ENCODE measurements at regions not wholly inside any gene's neighbourhood (a gene's known extent, or its start where the extent isn't known, plus 50 kb on each side); places are given as distances from the start of the nearest gene placed in this dataset.

GRCh38 chr5:115372146-115372545, 75.7 kb upstream of the CCDC112 start:
- DNase-seq = no peak

- no peak for DNase-seq
Observed at GRCh38 chr5:115369430-115370144, 73.1 kb upstream of the CCDC112 start.

DNA sequence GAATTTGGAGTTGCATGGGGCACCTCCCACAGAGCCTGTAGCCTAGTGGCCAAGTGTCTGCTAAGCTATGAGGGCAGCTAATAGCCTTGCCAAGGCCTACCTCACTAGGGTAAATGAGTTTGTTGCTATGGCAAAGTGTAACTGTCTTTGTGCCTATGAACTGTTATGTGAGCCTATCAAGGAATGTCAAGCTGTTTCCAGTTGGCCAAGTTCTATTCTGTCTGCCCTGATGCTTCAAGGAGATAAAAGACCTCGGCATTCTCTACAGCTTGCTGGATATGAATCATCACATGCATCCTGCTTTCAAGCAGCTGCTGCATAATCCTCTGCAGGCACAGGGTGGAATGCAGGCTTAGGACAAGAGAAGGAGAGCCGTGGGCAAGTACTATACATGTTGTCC, 69.8 kb upstream of the CCDC112 start:
- no peak for DNase-seq

GRCh38 chr5:115363879-115364278, 67.4 kb upstream of the CCDC112 start:
- DNase-seq = no peak

DNA sequence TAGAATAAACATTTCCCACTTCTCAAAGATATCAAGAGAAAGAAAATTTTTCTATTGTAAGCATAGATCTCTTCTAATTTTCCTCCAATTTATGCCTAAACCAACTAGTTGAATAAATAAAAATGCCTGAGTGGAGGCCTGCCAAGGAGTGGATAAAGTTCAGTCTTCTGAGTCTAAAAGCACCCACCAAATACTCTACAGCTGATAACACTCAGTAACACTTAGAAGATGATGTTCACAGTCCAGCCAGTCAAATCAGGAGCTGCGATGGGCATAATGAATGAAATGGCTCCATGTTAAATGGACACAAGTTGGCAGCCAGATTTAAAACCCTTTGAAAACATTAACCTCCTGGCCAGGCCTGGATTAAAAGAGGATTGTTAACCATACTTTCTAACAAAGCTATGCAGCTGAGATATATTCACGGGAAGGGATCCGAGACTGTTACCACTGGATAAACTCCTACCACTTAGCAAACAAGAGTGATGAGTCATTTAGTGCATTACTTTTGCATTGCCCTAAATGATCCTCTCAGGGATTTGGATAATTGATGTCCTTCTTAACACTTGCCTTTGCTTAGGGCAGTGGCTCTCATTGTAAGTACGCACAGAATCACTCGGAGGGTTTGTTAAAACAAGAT, 63.7 kb upstream of the CCDC112 start:
- peak; percentile 14 for DNase-seq

DNA sequence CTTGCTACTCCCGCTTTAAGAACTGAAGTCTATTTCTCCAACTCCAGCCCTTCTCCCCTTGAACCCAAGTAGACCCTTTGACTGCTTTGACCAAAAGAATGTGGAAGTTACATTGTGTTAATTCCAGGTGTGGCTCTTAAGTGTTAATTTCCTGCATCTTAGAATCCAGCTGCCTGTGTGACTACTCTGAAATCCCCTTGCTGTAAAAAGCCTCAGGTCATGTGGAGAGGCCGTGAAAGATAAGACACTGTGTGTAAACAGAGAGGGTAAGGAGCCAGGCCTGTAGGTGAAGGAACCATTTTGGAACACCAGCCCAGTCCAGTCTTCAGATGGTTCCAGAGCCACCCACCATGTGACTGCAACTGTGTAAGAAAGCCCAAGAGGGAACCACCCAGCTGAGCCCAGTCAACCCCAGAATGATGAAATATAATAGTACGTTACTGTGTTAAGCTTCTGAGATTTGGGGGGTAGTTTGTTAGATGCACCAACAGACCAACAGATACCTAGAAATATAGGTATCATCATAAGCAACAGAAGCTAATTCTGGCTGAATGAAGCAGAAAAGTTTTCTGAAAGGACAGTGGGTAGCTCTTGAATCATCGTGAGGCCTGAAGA, 59.4 kb upstream of the CCDC112 start:
- DNase-seq = no peak

DNA sequence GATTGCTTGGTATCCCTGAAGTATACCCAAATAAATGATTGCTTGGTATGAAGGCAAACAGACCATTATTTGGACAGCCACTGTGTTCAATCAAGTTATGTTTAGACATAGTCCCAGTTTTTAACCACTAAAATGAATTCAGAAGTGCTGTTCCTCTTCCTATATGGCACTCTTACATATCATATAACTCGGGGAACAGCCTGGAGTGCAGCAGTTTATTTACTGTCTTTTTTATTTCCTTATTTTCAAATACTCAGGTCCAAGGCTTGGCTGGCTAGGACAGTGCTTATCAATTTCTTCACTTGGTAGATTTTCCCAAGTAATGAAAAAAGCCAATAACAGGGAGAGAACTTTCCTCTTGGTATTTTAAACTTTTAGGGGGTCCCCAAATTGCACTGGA, 58.6 kb upstream of the CCDC112 start:
- DNase-seq = no peak

- DNase-seq = no peak
Observed at GRCh38 chr5:115354246-115354645, 57.8 kb upstream of the CCDC112 start.

- no peak for DNase-seq
Observed at GRCh38 chr5:115352571-115352970, 56.1 kb upstream of the CCDC112 start.

DNA sequence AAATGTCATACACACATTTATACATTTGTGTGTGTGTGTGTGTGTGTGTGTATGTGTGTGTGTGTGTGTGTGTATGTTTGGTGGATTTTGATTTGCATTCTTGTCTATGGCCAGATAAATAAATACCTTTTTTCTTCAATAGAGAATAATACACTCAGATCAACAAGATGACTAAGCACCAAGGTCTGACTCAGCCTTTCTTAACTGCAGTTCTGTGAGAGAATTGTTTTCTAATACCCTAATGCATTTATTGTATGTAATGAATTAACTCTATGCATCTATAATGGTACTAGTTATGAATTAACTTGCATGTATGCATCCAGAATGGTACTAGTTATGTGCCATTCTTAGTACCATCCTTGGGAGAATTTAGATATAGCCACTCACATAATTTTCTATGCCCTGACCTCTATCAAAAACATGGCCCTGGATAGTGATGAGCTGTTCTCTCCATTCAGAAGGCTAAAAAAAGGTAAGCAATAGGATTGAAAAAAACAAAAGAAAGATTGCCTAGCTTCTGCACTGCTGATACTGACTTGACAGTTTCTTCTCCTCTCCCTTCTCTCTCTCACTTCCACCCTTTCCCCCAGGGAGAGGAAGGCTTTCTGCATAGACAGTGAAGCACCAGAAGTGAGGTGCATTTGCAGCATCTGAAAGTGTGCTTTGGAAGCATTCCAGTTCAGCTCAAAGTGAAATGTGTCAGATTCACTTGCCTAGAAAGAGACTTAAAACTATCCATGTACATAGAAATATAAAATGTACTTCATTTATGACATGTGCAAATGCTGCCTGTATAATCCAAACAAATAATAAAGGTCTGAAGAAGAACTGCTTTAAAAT, 55.1 kb upstream of the CCDC112 start:
- DNase-seq = no peak

- DNase-seq = no peak
Observed at GRCh38 chr5:115350894-115351293, 54.4 kb upstream of the CCDC112 start.

GRCh38 chr5:115349001-115349817, 52.8 kb upstream of the CCDC112 start:
- no peak for DNase-seq

GRCh38 chr5:115348175-115348574, 51.7 kb upstream of the CCDC112 start:
- DNase-seq = no peak

All from NCI-H1436 treated with DMSO at 0.1 percent for 48 hours (cell line).